Thyroid gland (tissue), 4 donors: ENCODE measurements at regions not wholly inside any gene's neighbourhood (a gene's known extent, or its start where the extent isn't known, plus 50 kb on each side); places are given as distances from the start of the nearest gene placed in this dataset.

Source experiments
- DNase-seq, 2 donors: peaks; one replicate each; pipeline ENCODE4 v3.0.0-alpha.2; 2019
- H3K27ac ChIP-seq, 3 donors: fragments of 200-600 bp; sonication (generic); 1 replicate in 2 of 3; 2 replicates in 1 of 3; pipeline ENCODE4 v1.5.1; 2016 to 2019; ENCODE audit warnings: mild to moderate bottlenecking in 1 of 3, moderate library complexity in 1 of 3
- H3K27me3 ChIP-seq: fragments of 200-600 bp; sonication (generic); one replicate; pipeline ENCODE4 v1.5.1; 2019
- H3K36me3 ChIP-seq, 2 donors: fragments of 200-600 bp; sonication (generic); one replicate each; pipeline ENCODE4 v1.5.1; 2016 to 2019
- H3K4me1 ChIP-seq, 2 donors: fragments of 200-600 bp; sonication (generic); one replicate each; pipeline ENCODE4 v1.5.1; 2017 to 2019
- H3K4me3 ChIP-seq, 3 donors: fragments of 200-600 bp; sonication (generic); replicated peaks in 1 of 3; 1 replicate in 2 of 3; 2 replicates in 1 of 3; pipeline ENCODE4 v1.5.1; 2016; ENCODE audit warnings: mild to moderate bottlenecking in 1 of 3
- H3K9me3 ChIP-seq: fragments of 200-600 bp; sonication (generic); one replicate; pipeline ENCODE4 v1.5.1; 2017
- CTCF ChIP-seq, 6 experiments: fragments of 200-600 bp in 3 of 6; fragments of 450-650 bp in 3 of 6; sonication (generic) in 3 of 6; IDR thresholded peaks; one replicate each; pipeline ENCODE4 v1.5.1; 2016 to 2019; ENCODE audit warnings: antibody characterized with exemption in 6 of 6, mild to moderate bottlenecking in 2 of 6, inconsistent platforms in 1 of 6, moderate library complexity in 1 of 6
- POLR2A ChIP-seq, 2 donors: fragments of 450-650 bp; IDR thresholded peaks; one replicate each; pipeline ENCODE4 v1.6.1; 2017; ENCODE audit warnings: antibody characterized with exemption in 2 of 2, mild to moderate bottlenecking in 2 of 2, moderate library complexity in 1 of 2
- WGBS, 2 donors: methylation state at CpG; one replicate each; pipeline ENCODE4 v1.1.5; 2017; 5-methylcytosine and 5-hydroxymethylcytosine counted together
- intact Hi-C: fragments of 100-400 bp; cut with DNase I; formaldehyde crosslinking; loops from one replicate; pipeline ENCODE4 v1.15.1; 2023

- no peak for DNase-seq
- no peaks in the 10 kb centered on the region for H3K9me3 ChIP-seq
- H3K4me3 ChIP-seq = no peak overlapping the region
- no peak overlapping the region for H3K27ac ChIP-seq
- intact Hi-C loops = no loop called here
- no peak for TF ChIP-seq CTCF (IDR thresholded peaks at IDR 0.05)
- no peak for TF ChIP-seq POLR2A (IDR thresholded peaks at IDR 0.05)
- H3K36me3 ChIP-seq = no peaks in the 10 kb centered on the region
- no peaks in the 10 kb centered on the region for H3K27me3 ChIP-seq
- H3K4me1 ChIP-seq = no peaks in the 10 kb centered on the region
- 77 to 79% methylated on average over 5 of the region's 5 CpGs for WGBS, 2 donors
Measured at GRCh38 chr12:19025582-19025981, 104.0 kb upstream of the PLEKHA5 start.

- DNase-seq = peak in 1 of 2 donors; percentile 12
- Histone ChIP-seq H3K36me3 (no peaks in the 10 kb centered on the region), H3K27ac (no peak overlapping the region), H3K9me3 (no peaks in the 10 kb centered on the region), H3K27me3 (no peaks in the 10 kb centered on the region), H3K4me1 (no peaks in the 10 kb centered on the region), H3K4me3 (no peak overlapping the region)
- WGBS, 2 donors = 80 to 84% methylated on average over 4 of the region's 4 CpGs
- TF ChIP-seq CTCF (IDR thresholded peaks at IDR 0.05) (no peak), POLR2A (IDR thresholded peaks at IDR 0.05) (no peak)
- intact Hi-C loops = no loop called here
Measured at GRCh38 chr12:19026034-19026433, 103.5 kb upstream of the PLEKHA5 start.

DNA sequence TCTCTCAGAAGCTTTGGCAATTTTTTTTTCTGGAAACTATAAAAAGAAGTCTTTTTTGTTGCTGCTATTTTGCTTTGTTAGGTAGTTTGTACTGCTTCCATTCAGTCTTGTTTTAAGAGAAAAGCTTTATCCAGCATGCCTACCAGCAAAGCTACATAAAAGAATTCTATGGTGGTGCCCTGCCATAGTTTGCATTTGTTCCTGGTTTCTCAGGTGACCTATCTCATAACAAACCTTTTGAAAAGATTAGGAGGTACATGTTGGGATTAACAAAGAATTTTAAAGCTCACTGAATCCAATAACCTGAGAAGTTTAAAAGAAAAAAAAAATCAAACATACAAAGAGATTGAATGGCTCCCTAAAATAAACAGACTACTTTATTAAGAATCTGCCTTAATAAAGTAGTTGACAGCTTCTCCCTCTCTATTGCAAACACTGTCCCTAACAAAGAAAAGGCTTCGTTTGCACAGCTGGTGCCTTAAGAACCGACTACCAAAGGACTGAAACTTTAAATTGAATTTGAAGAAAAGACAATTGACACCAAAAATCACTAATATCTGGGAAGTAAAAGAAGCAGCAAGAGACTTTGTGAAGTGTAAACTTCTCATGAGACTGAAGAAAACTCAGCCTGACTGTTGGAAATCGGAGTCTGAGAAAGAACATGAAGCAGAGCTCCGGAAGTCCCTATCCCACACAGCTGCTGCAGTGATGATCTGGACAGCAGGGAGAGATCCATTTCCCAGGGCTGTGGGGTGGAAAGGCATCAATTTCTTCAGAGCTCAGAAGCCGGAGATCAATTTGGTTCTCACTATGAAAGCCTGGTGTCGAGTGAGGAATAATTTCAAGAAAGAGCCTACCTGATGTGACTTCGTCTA lies 102.7 kb upstream of the PLEKHA5 start:
- Histone ChIP-seq H3K4me1 (no peaks in the 10 kb centered on the region), H3K4me3 (no peak overlapping the region), H3K27ac (no peak overlapping the region), H3K9me3 (no peaks in the 10 kb centered on the region), H3K36me3 (no peaks in the 10 kb centered on the region), H3K27me3 (no peaks in the 10 kb centered on the region)
- TF ChIP-seq POLR2A (IDR thresholded peaks at IDR 0.05) = no peak
- TF ChIP-seq CTCF (IDR thresholded peaks at IDR 0.05) = no peak
- no peak for DNase-seq
- 76 to 79% methylated on average over 7 of the region's 7 CpGs for WGBS, 2 donors
- intact Hi-C loops = no loop called here

- peaks cover 0 to 4% of the 10 kb centered on the region in 2 donors for H3K4me1 ChIP-seq
- no peaks in the 10 kb centered on the region for H3K27me3 ChIP-seq
- 80 to 84% methylated on average over 4 of the region's 4 CpGs for WGBS, 2 donors
- TF ChIP-seq POLR2A (IDR thresholded peaks at IDR 0.05) = no peak
- TF ChIP-seq CTCF (IDR thresholded peaks at IDR 0.05) = no peak
- no peak for DNase-seq
- H3K36me3 ChIP-seq = no peaks in the 10 kb centered on the region
- no peak overlapping the region for H3K27ac ChIP-seq
- H3K4me3 ChIP-seq = no peak overlapping the region
- no peaks in the 10 kb centered on the region for H3K9me3 ChIP-seq
- intact Hi-C loops = no loop called here
Measured at GRCh38 chr12:19030180-19030579, 99.4 kb upstream of the PLEKHA5 start.

DNA sequence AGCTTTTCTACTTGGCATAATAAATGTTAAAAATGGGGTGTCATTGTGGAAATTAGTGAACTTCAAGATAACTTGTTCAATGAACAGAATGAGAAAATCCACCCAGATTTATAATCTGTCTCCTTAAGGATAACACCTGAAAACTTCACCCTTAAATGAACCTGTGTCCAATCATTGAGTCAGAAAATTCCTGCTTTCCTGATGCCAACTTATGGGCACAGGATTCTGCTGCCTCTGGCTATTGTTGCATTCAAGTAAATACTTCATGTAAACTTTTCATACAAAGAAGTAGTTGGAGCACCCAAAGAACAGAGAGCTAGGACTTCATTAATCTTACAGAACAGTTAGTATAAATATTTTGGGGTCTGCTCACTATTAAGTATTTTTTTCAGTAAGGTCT lies 98.9 kb upstream of the PLEKHA5 start:
- Histone ChIP-seq H3K27ac (no peak overlapping the region), H3K36me3 (no peaks in the 10 kb centered on the region), H3K27me3 (no peaks in the 10 kb centered on the region), H3K4me1 (peaks cover under 1 to 8% of the 10 kb centered on the region in 2 donors), H3K4me3 (no peak overlapping the region), H3K9me3 (no peaks in the 10 kb centered on the region)
- TF ChIP-seq CTCF (IDR thresholded peaks at IDR 0.05) (no peak), POLR2A (IDR thresholded peaks at IDR 0.05) (no peak)
- no peak for DNase-seq
- intact Hi-C loops = no loop called here
